HPDE6-E6E7 (cell line): ENCODE measurements at regions not wholly inside any gene's neighbourhood (a gene's known extent, or its start where the extent isn't known, plus 50 kb on each side); places are given as distances from the start of the nearest gene placed in this dataset.
A peak's percentile ranks its signal among the peaks of the same experiment; 100 is the strongest.
"Not testable (repeated sequence)": the region's sequence is repeated elsewhere in the genome, so short reads cannot be mapped to it uniquely, and the experiment has no call there.

Experiments used
- DNase-seq: peaks from one replicate; pipeline ENCODE4 v3.0.0; 2011; ENCODE audit warnings: missing footprints; ENCODE audit errors: extremely low spot score

DNA sequence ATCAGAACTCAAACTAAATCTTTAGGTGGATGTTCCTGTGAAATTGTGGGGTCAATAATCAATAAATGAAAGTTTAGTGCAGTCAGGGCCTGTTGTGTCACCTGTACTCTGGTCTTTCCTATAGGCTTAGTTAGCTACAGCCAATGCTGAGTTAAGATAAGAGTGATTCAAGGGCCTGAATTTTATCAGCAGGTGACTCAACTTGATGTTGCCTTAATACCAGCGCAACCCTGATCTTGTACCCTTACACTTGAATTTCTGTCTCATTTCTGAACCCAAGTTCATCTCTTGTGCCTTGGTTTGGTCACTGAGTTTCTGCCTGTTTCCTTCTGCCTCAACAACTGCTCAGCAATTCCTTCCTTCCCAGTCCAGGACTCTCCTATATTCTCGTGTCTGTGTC, 157.0 kb upstream of the E2F7 start:
- no peak for DNase-seq

DNA sequence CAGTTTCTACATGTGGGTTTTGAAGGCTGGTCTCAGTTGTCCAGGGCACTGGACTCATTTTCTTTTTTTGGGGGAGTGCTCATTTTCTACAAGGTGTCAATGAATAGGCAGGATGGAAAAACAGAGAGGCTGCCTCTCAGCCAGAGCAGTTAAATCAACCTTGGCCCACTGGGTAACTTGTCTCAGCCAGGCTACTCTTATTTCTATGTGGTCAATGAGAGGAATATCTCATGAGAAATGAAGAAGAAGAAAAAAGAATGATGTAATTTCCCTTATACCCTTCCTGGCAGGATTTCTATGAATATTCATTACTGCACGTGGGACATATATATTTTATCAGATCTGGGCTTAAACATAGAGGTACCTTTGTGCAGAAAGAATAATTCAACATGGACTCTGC, 155.2 kb upstream of the E2F7 start:
- DNase-seq, result no peak

DNA sequence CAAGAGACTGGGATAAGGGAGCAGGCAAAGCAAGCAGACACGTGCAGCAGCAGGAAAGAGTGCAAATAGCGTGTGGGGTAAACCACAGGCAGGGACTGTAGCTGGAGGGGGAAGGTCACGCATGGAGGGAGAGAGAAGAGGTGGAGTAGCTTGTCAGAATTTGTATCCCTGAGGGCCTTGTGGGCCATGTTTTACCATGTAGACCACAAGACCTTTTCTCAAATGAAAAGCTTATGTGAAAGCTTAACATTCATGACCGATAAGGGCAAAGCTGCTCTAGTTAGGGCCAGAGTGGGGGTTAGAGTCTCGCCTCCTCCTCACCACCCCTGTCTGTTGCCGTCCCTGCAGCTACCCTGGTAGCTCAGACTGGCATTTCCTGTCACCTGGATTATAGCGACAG, 152.9 kb upstream of the E2F7 start:
- no peak for DNase-seq

DNA sequence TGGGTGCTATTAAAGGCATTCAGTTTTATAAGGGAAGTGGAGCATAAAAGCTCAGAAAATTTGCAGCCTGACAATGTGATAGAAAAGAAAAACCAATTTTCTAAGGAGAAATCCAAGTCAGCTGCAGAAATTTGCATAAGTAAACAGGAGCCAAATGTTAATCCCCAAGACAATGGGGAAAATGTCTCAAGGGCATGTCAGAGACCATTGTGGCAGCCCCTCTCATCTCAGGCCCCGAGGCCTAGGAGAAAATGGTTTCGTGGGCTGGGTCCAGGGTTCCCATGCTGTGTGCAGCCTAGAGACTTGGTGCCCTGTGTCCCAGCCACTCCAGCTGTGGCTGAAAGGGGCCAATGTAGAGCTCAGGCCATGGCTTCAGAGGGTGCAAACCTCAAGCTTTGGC, 150.8 kb upstream of the E2F7 start:
- not testable (repeated sequence) for DNase-seq

DNA sequence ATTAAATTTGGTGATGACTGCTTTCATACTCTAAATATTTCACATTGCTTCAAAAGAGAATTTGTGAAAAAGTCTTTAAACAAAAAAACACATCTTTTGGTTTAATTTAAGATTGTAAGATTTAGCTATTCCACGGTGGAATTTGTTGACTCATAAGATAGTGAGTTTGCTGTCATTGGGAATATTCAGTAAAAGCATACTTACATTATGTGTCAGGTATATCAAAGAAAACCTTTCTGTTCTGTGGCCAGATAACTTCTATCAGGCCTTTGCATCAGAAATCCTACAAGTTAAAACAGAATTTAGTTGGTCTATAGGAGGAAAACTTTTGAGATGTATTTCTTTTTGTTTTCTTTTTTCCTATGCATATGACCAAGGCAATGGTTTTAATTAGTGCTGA, 148.8 kb upstream of the E2F7 start:
- DNase-seq, result no peak

DNA sequence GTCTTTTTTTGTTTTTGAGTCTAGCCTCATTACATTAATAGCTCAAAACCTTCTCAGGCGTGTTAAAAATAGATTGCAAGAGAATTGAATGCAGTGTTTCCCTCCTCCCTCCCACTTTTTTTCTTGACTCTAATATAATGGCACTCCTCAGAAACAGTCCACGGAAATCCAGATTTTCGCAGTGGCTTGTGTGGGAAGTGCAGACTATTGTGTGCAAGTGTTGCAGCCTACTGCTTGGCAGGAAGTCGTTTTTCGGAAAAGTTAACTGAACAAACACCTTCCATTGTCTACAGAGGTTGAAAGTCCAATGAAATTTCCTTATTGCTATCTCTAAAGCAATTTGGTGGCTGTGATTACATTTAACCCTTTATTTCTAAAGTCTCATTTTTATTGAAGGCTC, 147.9 kb upstream of the E2F7 start:
- no peak for DNase-seq

DNA sequence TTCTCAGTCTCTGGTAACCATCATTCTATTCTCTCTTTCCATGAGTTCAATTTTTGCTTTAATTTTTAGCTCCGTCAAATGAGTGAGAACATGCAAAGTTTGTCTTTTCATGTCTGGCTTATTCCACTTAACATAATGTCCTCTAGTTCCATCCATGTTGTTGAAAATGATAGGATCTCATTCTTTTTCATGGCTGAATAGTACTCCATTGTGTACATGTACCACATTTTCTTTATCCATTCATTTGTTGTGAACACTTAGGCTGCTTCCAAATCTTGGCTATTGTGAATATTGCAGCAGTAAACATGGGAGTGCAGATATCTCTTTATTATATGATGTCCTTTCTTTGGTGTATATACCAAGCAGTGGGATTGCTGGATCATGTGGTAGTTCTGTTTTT, 145.4 kb upstream of the E2F7 start:
- DNase-seq, result no peak

DNA sequence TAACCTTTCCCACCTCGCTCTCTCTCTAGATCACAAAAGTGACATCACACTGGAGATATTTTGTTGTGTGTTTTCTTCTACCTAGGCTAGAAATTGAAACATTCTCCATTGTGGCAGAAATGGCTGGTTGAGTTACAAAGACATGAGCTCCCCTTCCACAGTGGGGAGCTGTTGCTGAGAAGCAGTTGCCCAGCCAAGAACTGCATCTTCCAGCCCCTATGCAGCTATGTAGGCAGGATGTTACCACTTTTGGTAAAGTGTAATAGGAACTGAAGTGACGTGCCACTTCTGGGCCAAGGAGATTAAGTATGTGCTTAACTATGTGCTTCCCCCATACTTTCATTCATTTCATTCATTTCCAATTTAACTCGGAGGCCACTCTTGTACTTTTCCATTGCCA, 138.7 kb upstream of the E2F7 start:
- no peak for DNase-seq

DNA sequence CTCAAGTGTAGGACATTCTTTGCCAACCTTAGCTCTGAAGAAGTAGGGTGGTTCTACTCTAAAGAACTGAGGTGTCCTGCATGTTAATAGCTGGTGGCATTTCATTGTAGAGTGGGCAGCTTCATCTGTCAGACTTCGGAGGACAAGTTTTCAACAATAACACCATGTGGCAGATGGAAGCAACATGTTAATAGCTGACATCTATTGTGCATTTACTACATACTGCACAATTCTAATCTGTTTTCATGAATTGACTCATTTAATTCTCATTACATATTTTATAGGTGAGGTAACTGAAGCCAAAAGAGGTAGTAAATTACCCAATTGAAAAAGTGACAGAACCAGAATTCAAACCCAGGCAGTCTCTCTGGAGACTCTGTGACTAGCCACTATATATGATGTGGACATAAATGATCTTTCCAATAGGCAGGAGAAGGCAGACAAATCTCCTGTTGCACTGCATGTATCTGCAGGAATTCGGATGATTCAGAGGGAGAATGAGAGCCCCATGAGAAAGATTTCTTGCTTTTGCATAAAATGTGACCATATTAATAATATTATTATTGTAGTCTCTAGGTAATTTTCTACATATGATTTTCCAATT, 137.2 kb upstream of the E2F7 start:
- no peak for DNase-seq

DNA sequence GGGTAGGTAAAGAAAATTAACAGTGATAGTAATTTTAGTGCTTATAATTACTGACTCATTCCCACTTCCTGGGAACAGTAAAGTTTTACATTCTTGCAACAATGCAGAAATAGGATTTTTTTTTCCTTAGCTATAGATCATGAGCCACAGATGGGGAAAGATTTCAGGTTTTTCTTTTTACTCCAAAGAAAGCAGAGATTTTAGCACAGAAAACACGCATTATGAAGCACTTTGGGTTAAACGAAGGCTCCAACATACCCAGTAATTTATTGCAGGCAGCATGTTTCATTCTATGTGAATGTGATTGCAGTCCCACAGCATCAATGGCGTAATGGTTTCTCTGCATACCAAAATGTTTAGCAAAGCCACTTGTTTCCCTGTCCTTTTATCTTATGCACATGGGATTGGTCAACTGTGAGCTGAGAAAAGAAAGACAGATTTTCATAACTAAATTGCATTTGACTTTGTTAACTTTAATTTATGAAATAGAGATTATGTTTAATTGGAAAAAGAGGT, 124.6 kb upstream of the E2F7 start:
- DNase-seq, result no peak

DNA sequence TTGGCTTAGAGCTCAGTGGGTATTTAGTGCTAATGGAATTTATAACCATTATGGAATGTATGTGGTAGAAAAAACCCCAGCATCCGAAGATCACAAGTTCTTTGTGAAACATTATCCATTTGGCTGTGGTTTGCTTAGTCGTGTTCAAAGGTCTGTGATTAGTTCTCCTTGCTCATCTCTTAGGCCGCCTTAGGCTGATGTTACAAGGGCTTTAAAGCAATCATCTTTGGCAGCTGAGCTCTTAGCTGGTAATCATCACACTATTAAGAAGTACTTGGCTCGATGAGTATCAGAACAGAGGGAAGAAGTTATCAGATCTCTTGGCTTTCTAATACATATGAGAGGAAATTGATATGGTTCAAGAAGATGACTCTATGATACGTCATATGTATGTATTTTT, 124.1 kb upstream of the E2F7 start:
- no peak for DNase-seq

DNA sequence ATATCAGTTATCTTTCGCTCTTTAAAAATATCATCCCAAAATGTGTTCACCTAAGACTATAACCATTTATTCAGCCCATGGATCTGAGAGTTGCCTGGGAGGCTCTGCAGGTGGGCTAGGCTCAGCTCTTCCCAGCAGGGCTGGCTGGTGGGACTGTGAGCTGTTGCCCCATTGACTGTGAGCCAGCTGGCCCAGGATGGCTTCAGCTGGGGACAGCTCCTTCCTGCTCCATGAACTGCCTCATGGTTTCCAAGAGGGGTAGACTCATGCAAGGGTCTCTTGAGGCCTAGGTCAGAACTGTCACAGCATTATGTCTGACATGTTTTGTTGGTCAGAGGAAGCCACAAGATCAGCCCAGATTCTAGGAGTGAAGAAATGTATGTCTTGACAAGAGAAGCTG, 114.1 kb upstream of the E2F7 start:
- DNase-seq, result no peak

DNA sequence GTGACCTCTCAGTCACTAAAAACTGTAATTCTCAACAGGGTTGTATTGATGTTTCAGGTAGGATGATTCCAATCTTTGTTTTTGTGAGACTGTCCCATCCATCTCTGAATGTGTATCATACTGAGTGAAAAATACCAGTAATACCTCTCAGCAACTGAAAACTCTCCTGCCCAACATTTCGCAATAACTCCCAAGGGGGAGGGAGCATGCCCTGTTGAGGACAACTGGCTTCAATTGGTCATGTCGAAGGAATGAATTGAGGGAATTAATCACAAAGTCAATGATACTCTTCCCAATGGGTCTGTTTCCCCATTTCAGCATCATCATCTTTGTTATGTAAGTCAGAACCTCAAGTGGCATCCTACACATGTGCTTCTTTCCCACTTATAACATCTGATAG, 102.4 kb upstream of the E2F7 start:
- no peak for DNase-seq

DNA sequence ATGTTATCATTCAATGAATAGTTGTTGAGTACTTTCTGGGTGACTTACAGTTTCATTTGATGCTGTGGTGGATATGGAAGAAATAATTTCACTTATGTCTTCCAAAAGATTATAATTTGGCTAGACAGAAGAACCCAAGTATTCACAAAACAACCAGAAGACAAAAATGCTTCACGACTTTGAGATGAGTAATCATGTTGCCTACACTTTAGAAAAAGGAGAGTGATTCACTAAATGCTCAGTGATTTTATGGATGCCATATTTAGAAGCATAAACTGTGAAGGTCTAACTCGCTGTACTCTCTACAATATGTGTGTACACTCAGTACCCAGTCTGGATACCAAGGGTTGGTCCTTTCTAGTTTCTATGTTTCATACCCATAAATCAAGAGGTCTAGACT, 101.3 kb upstream of the E2F7 start:
- no peak for DNase-seq

DNA sequence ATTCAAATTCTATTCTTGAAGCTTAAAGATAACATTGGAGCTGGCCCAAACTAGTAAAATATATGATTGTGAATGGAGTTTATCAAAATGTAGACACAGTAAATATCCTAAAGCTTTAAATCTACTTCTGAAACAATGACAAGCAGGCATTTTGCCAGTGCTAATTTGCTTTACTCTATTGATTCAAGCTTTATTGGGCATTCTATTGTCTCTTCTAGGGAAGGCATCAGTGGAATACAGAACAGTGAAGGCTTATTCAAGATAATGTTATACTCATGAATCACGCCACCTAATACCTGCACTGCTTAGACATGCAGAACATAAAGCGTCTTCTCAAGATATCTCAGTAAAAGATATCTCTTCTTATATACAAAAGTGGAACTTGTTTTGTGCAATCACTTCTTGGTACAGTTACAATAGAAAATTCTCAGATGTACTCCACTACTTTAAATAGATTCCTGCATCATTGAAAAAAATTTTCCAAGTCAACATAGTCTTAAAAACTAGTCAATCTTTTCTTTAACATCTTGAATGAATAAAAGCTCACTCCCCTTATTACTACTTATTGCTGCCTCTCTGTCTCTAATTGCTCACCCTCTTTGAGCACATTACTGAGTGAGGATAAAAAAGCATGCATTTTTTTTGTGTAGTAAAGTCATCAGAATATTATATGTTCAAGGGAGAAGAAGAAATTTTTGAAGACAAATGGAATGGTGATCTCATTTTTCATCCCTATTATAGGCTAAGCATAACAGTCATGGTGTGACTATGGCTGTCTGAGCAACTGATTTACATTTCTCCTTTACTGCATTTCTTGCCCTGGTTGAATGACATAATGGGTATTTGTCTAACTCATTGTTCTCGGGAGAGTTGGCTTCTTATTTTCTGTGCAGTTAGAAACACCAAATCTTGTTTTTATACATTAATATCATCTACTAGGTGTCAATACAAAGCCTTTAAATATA, 98.0 kb upstream of the E2F7 start:
- no peak for DNase-seq

DNA sequence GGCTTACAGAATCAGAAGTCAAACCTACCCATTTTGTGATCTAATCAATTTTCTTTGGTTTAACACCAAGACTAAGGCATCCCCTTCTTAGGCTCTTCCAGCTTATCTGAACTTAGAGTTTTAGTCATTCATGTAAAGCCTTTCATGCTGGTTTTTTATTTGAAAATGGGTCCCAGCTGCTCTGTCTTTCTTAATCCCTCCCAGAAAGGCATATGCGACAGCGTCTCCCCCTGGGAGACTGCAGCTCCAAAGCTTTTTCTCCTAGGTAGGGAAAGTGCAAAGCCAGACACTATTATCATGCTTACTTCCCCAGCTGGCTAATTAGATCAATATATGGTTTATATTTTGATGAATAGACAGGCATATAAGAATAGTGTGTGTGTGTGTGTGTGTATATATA, 96.6 kb upstream of the E2F7 start:
- no peak for DNase-seq

DNA sequence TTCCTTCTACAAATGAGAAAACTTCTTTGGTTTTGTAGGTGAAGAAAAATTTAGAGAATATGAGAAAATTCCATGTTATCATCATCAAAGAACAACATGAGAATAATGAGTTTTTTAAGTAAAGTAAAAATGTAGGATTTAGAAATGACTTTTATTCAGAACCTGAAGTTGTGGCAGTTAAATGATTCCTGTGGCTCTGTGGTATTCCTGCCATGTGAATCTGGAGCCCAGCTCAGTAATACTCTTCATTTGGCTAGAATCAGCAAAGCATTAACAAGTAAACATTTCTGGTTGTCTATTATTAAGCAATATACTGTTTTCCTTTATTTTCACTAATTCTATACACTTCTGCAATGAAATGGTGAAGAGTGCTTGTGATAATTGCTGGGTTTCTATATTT, 95.6 kb upstream of the E2F7 start:
- DNase-seq, result no peak

DNA sequence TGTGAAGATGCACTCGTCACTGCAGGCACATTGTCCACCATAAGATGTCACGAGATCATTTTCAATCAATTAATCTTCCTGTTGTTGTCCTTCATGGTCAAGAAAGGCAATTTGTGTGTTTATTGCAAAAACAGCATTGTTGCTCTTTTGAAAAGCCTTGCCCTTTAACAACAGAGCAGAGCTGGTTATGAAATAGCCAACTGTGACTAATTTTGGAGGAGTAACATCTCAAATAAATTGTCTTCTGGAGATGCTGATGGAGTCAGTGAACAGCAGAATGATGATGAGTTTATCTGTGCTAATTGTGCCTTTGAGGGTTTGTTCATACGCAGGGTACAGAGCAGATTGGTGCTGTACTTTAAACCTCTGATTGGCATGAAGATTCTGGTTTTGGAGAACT, 88.3 kb upstream of the E2F7 start:
- DNase-seq, result no peak

DNA sequence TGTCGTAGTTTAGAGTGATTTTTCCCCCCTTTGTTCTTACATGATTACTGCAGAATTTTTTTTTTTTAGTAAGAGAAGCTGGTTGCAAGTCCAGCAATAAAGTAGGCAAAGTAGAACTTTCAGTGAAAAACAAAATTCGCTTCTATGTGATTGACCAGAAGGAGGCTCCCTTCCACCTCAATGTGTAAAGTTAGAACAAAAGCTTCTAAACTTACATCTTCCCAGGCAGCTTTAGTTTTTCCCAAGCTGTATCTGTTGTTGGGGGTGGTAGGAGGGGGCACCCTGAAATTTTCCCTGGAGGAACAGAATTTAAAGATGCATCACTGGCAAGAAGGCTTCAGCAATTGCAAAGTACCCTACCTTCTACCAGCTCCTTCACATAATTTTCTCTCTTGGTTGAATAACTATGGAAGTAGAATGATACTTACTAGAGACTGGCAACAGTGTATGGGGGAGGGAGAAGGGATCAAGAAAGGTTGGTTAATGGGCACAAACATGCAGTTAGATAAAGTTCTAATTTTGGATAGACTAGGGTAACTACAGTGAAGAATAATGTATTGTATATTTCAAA, 87.3 kb upstream of the E2F7 start:
- DNase-seq, result no peak

DNA sequence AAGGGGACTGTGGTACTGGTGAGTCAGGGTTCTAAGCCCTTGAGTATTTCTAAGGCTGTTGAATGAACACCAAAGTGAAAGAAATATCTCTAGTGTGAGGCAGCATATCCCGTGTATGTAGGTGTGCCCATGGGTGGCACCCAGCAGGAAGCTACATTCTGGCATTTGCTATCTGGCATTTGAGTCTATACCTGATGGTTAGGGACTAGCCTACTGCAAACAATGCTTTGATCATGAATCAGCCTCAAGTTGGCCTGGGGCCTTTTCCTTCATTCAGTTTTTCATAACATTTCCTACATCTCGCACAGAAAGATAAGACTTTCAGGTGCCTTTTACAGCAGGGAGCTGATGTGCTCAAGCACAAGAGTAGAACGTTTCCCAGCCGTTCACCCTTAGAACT, 85.7 kb upstream of the E2F7 start:
- DNase-seq, result peak; percentile 16

DNA sequence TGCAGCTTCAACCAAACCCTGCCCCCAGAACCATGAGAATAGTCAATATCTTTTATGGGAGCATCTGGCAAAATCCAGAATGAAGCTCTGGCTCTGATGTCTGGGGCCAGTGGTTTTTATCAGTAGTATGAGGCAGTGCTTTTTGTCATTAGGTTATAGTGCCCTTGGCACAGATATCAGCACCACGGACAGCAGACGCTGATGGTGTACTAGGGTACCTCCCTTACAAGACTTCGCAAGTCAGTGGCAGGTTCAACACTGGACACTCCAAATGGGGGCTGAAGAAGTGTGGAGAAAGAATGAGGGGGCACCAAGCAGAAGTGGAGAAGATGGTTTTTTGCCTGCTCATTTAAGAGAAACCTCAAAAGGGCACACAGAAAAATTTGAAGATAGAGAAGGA, 68.2 kb upstream of the E2F7 start:
- peak; percentile 39 for DNase-seq

DNA sequence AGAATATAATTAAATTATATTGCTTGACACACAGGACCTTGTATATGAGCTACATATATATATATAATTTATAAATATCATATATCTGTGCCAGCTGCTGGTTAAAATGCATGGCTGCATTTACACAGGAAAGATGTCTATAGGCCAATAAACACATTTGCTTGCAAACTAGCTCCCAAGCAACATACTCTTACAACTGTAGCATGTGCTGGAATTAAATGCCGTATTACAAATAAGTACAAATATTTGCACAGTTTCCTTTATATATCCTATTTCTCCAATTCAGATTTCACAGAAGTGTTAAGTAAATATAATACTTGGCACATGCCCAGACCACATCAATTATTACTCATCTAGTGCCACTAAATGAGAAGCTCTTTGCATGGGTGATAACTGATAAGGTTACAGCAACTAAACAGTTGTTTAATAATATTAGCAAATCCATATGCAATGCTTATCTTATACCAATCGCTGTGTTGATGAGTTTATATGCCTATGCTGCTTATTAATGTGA, 66.7 kb upstream of the E2F7 start:
- no peak for DNase-seq

DNA sequence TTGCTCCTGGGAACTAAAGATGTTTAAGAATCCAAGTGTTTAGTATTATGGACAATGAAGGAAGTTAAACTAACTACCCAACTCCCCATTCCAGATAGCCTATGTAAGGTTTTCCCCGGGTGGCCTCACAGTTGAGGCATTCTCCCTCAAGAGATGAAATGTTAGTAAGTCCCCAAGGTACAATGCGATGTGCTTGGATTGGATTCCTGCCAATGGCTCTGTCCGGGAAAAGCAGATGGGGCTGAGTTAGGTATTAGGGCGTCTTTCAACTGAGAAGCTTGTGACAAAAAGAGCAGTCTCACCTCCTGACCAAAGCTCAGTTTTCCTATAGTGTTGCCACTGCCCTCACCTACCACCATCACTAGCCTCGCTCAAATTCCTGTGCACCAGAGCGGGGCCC, 64.8 kb upstream of the E2F7 start:
- DNase-seq, result no peak
